CD4-positive, alpha-beta T cell treated with Interleukin-15 for 1 hour (primary cell): ENCODE measurements at regions not wholly inside any gene's neighbourhood (a gene's known extent, or its start where the extent isn't known, plus 50 kb on each side); places are given as distances from the start of the nearest gene placed in this dataset.

Experiments used
- DNase-seq: peaks from one replicate; pipeline ENCODE4 v3.0.0-alpha.2; 2020

GRCh38 chr15:81987628-81988027, 58.2 kb downstream of the MEX3B start:
- DNase-seq, result no peak

GRCh38 chr15:81983497-81983896, 62.3 kb downstream of the MEX3B start:
- DNase-seq, result no peak

- no peak for DNase-seq
Measured at GRCh38 chr15:81982808-81983207, 63.0 kb downstream of the MEX3B start.

- DNase-seq, result no peak
Measured at GRCh38 chr15:81981908-81982307, 63.9 kb downstream of the MEX3B start.

- no peak for DNase-seq
Measured at GRCh38 chr15:81977464-81977863, 68.4 kb downstream of the MEX3B start.

GRCh38 chr15:81968691-81969090, 77.1 kb downstream of the MEX3B start:
- DNase-seq, result no peak

- no peak for DNase-seq
Measured at GRCh38 chr15:81966631-81967030, 79.2 kb downstream of the MEX3B start.

GRCh38 chr15:81962482-81962881, 83.3 kb downstream of the MEX3B start:
- DNase-seq, result no peak

- DNase-seq, result no peak
Measured at GRCh38 chr15:81959196-81959595, 86.6 kb downstream of the MEX3B start.

- no peak for DNase-seq
Measured at GRCh38 chr15:81957698-81958097, 88.1 kb downstream of the MEX3B start.

GRCh38 chr15:81955382-81956062, 90.3 kb downstream of the MEX3B start:
- DNase-seq, result no peak

- DNase-seq, result no peak
Measured at GRCh38 chr15:81954158-81954783, 91.5 kb downstream of the MEX3B start.

GRCh38 chr15:81950841-81951414, 94.9 kb downstream of the MEX3B start:
- no peak for DNase-seq

GRCh38 chr15:81948751-81949150, 97.1 kb downstream of the MEX3B start:
- peak; percentile 23 for DNase-seq

- no peak for DNase-seq
Measured at GRCh38 chr15:81948222-81948621, 97.6 kb downstream of the MEX3B start.

- no peak for DNase-seq
Measured at GRCh38 chr15:81947548-81947947, 98.3 kb downstream of the MEX3B start.

GRCh38 chr15:81945014-81945615, 100.7 kb downstream of the MEX3B start:
- DNase-seq, result no peak

- no peak for DNase-seq
Measured at GRCh38 chr15:81942655-81943195, 103.1 kb downstream of the MEX3B start.

- no peak for DNase-seq
Measured at GRCh38 chr15:81942157-81942556, 103.7 kb downstream of the MEX3B start.

GRCh38 chr15:81941479-81941878, 104.3 kb downstream of the MEX3B start:
- DNase-seq, result no peak

- DNase-seq, result no peak
Measured at GRCh38 chr15:81940467-81941451, 105.1 kb downstream of the MEX3B start.
